ENCODE measurements at regions not wholly inside any gene's neighbourhood (a gene's known extent, or its start where the extent isn't known, plus 50 kb on each side); places are given as distances from the start of the nearest gene placed in this dataset.

- H3K27me3 ChIP-seq (ENCODE audit: control insufficient read depth, insufficient read depth, low read length, poor library complexity, severe bottlenecking), result no peaks in the 10 kb centered on the region
- 83 to 86% methylated on average over 3 to 4 of the region's 6 CpGs for WGBS, 2 experiments (ENCODE audit: insufficient coverage in 1 of 2, insufficient read length in 1 of 2)
- no peaks in the 10 kb centered on the region for H3K36me3 ChIP-seq (ENCODE audit: control insufficient read depth, insufficient read depth, low read length)
- no peak overlapping the region for H3K4me3 ChIP-seq (ENCODE audit: low read length)
- no peak for DNase-seq
- Mint-ChIP-seq H3K4me1 (no peaks in the 10 kb centered on the region), H3K27me3 (ENCODE audit: insufficient read depth) (no peaks in the 10 kb centered on the region), H3K9me3 (no peaks in the 10 kb centered on the region), H3K27ac (no peak overlapping the region), H3K4me3 (no peak overlapping the region), H3K36me3 (ENCODE audit: low read depth) (no peaks in the 10 kb centered on the region)
- TF ChIP-seq CTCF (conservative IDR thresholded peaks at IDR 0.05), result peak; percentile 26
- no peaks in the 10 kb centered on the region for H3K9me3 ChIP-seq (ENCODE audit: control insufficient read depth, low read length)
- H3K9ac ChIP-seq (ENCODE audit: extremely low read depth, low read length, poor library complexity, severe bottlenecking), result no peak overlapping the region
- no peaks in the 10 kb centered on the region for H3K4me1 ChIP-seq (ENCODE audit: control insufficient read depth, insufficient read depth, low read length)
- no peak overlapping the region for H3K27ac ChIP-seq (ENCODE audit: low read depth, low read length)
These were observed 79.7 kb upstream of the CHODL start for GRCh38 chr21:18164933-18165332.

GRCh38 chr21:18164483-18164882 is 80.2 kb upstream of the CHODL start:
- DNase-seq, result no peak
- TF ChIP-seq CTCF (conservative IDR thresholded peaks at IDR 0.05), result no peak
- Histone ChIP-seq H3K27ac (ENCODE audit: low read depth, low read length) (no peak overlapping the region), H3K9me3 (ENCODE audit: control insufficient read depth, low read length) (no peaks in the 10 kb centered on the region), H3K36me3 (ENCODE audit: control insufficient read depth, insufficient read depth, low read length) (no peaks in the 10 kb centered on the region), H3K9ac (ENCODE audit: extremely low read depth, low read length, poor library complexity, severe bottlenecking) (no peak overlapping the region), H3K4me1 (ENCODE audit: control insufficient read depth, insufficient read depth, low read length) (no peaks in the 10 kb centered on the region), H3K4me3 (ENCODE audit: low read length) (no peak overlapping the region), H3K27me3 (ENCODE audit: control insufficient read depth, insufficient read depth, low read length, poor library complexity, severe bottlenecking) (no peaks in the 10 kb centered on the region)
- H3K4me1 Mint-ChIP-seq, result no peaks in the 10 kb centered on the region
- H3K27me3 Mint-ChIP-seq (ENCODE audit: insufficient read depth), result no peaks in the 10 kb centered on the region
- no peak overlapping the region for H3K4me3 Mint-ChIP-seq
- WGBS, 2 experiments (ENCODE audit: insufficient coverage in 1 of 2, insufficient read length in 1 of 2), result 91 to 96% methylated on average over 3 of the region's 3 CpGs
- no peaks in the 10 kb centered on the region for H3K36me3 Mint-ChIP-seq (ENCODE audit: low read depth)
- no peak overlapping the region for H3K27ac Mint-ChIP-seq
- no peaks in the 10 kb centered on the region for H3K9me3 Mint-ChIP-seq

GRCh38 chr21:18163956-18164355 is 80.7 kb upstream of the CHODL start:
- no peak overlapping the region for H3K4me3 ChIP-seq (ENCODE audit: low read length)
- Mint-ChIP-seq H3K9me3 (no peaks in the 10 kb centered on the region), H3K36me3 (ENCODE audit: low read depth) (no peaks in the 10 kb centered on the region), H3K4me1 (no peaks in the 10 kb centered on the region), H3K4me3 (no peak overlapping the region), H3K27ac (no peak overlapping the region), H3K27me3 (ENCODE audit: insufficient read depth) (no peaks in the 10 kb centered on the region)
- H3K4me1 ChIP-seq (ENCODE audit: control insufficient read depth, insufficient read depth, low read length), result no peaks in the 10 kb centered on the region
- no peak for DNase-seq
- H3K27me3 ChIP-seq (ENCODE audit: control insufficient read depth, insufficient read depth, low read length, poor library complexity, severe bottlenecking), result no peaks in the 10 kb centered on the region
- no peak for TF ChIP-seq CTCF (conservative IDR thresholded peaks at IDR 0.05)
- no peak overlapping the region for H3K9ac ChIP-seq (ENCODE audit: extremely low read depth, low read length, poor library complexity, severe bottlenecking)
- no peak overlapping the region for H3K27ac ChIP-seq (ENCODE audit: low read depth, low read length)
- no peaks in the 10 kb centered on the region for H3K9me3 ChIP-seq (ENCODE audit: control insufficient read depth, low read length)
- H3K36me3 ChIP-seq (ENCODE audit: control insufficient read depth, insufficient read depth, low read length), result no peaks in the 10 kb centered on the region

Data from endodermal cell (in vitro differentiated cells).